HG03521 (cell line): ENCODE measurements at regions not wholly inside any gene's neighbourhood (a gene's known extent, or its start where the extent isn't known, plus 50 kb on each side); places are given as distances from the start of the nearest gene placed in this dataset.
"Not testable (repeated sequence)": the region's sequence is repeated elsewhere in the genome, so short reads cannot be mapped to it uniquely, and the experiment has no call there.

Experiments
- ATAC-seq: cut with Tn5 transposase; IDR thresholded peaks from one replicate; pipeline ENCODE4 v1.9.1; 2021; ENCODE audit warnings: mild to moderate bottlenecking, moderate library complexity; ENCODE audit not compliant: unreplicated experiment

DNA sequence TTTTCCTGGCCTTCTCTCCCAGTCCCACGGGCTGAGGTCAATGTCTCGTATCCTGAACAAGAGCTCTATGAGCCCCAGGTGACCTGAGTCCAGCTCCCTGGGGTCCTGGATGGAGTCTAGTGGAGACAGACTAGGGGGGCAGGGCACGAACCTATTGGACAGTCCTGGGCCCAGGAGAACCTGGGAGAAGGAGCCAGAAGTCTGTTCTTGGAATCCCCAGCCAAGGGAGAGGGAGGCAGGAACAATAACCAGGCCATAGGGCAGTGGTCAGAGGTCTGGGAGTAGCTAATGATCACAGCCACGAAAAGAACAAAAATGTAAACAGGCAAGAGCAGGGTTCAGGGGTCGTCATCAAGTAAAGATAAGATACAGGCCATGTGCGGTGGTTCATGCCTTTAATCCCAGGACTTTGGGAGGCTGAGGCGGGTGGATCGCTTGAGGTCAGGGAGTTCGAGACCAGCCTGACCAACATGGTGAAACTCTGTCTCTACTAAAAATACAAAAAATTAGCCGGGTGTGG, 60.8 kb downstream of the COPRS start:
- ATAC-seq: no peak

DNA sequence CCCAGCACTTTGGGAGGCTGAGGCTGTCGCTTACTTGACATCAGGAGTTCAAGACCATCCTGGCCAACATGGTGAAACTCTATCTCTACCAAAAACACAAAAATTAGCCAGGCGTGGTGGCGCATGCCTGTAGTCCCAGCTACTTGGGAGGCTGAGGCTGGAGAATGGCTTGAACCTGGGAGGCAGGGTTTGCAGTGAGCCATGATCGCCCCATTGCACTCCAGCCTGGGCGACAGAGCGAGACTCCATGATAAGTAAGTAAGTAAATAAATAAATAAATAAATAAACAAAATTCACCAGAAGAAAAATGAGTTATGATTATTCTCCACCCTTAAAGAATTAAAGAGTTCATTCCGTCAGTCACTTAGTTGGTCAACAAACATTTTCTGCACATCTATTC, 63.1 kb downstream of the COPRS start:
- not testable (repeated sequence) for ATAC-seq

- no peak for ATAC-seq
Measured at GRCh38 chr17:31794111-31794510, 64.9 kb downstream of the COPRS start.

- ATAC-seq: not testable (repeated sequence)
Measured at GRCh38 chr17:31793634-31794033, 65.4 kb downstream of the COPRS start.

DNA sequence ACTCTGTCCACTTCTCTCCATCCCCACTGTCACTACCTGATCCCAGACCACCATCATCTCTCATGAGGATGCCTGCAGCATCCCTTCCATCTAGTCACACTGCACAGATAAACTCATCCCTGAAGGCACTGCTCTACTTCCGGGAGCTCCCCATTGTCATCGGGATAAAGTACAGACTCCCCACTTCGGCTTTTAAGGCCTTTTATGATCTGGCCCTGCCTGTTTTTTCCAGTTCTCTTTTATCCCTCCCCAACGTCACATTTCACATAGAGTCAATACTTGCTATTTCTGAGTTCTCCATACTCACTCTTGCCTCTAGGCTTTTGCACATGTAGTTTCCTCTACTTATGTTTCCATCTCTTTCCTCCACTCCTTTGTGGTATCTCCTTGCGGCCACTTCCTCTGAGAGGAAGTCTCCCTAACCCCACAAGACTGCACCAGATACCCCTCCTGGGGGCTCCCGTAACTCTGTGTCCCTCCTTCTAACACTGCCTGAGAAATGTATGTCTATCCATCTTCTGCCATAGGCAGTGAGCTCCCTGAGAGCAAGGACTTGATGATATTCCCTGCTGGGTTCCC, 66.9 kb downstream of the COPRS start:
- ATAC-seq: no peak

DNA sequence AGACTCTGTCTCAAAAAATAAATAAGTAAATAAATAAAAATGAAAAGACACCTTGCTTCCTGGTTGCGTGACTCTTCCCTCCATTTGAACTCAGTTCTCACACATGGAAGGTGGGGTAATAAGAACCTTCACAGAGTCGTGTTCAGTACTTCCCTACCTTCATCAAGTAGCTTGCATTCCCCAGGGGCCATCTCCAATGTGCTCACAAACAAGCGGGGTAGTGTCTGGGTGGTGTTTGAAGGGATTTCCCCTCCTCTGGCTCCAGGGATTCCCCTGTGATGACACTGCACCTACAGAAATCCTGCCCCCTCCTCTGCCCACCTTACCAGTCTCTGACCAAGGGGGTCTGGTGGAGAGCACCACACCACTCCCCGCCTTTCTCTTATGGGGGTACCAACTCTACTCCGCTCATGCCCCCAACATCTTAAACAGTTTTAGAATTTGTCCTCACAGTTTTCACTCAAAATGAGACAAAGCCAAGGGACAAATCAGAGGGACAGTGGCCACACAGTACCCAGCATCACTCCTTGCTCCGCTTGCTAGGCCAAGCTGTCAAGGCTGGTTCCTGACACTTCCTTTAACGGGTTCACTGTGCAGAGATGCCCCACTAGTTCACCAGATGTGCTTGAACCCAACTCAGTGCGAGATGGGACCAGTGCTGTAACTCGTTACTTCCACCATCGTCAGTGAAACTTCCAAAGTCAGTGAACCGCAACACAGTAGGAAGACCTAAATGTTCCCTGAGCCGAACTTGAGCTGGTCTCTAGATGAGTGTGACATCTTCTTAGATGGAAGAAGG, 69.1 kb downstream of the COPRS start:
- no peak for ATAC-seq

GRCh38 chr17:31788956-31789355, 70.1 kb downstream of the COPRS start:
- ATAC-seq: no peak

DNA sequence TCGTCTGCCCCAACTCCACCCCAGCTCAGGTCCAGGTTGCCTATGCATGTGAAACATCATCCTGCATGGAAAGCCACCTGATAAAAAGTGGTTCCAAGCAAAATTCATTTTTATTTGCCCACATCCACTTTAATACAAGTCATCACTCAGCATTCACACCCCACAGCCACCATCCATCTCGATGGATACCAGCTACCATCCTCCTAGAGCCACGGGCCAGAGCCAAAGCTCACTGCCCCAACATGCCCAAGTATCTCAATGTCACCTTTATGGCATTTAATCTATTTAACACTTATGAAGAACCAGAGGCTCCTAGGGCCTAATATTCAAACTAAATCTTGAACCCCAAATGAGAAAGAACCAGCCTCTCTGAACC, 70.5 kb downstream of the COPRS start:
- ATAC-seq: no peak

GRCh38 chr17:31787857-31788570, 71.0 kb downstream of the COPRS start:
- ATAC-seq: no peak

DNA sequence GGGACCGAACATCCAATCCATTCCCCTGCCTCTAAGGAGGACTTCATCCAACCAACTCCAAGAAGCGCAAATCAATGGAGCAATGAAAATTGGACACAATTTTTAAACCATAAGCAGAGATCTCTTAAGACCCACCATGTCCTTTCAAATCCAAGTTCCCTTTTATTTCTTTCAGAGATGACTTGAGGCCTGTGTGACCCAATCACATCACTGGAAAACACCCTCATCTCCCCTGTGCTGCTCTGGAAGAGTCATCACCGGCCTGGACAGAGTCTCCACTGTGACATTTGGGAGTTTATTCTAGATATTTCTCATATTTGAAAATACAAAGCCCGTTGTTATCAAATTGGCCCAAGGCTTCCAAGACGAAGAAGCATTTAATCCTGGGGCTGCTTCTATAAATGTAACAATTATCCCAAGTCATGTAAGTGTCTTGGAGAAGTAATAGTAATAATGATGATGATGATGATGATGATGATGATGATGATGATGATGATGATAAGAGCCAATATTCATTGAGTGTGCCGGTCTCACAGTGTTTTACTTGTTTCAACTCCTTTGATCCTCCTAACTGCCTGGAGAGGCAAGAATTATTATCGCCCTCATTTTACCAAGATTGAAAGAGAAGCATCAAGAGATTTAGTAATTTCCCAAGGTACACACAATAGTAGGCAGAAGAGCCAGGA, 72.1 kb downstream of the COPRS start:
- no peak for ATAC-seq

DNA sequence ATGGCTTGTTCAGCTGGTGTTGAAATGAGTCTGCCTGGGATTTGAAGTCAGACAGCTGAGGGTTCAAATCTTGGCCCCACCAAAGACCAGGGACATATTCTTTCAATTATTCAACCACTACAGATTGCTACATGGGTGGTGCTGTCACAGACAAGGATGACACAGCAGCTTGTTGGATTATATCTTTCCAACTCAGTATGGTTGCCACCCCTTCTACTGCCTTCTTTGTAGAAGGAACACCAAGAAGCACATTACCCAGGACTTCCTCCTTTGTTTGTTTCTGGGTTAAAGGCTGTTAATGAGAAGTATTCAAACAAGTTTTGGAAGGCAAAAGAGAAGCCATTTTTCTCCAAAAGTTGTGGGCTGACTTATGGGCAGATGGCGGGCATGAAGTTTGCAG, 78.6 kb downstream of the COPRS start:
- no peak for ATAC-seq

- ATAC-seq: no peak
Measured at GRCh38 chr17:31778523-31778922, 80.5 kb downstream of the COPRS start.

GRCh38 chr17:31771328-31771727, 87.7 kb downstream of the COPRS start:
- ATAC-seq: not testable (repeated sequence)

DNA sequence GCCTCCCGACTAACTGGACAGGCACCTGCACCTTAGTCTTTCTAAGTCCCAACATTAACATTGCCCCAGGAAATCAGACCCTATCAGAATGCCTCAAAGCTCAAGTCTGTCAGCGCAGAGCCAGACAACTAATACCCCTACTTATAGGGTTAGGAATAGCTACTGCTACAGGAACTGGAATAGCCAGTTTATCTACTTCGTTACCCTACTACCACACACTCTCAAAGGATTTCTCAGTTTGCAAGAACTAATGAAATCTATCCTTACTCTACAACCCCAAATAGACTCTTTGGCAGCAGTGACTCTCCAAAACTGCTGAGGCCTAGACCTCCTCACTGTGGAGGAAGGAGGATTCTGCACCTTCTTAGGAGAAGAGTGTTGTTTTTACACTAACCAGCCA, 88.5 kb downstream of the COPRS start:
- not testable (repeated sequence) for ATAC-seq

DNA sequence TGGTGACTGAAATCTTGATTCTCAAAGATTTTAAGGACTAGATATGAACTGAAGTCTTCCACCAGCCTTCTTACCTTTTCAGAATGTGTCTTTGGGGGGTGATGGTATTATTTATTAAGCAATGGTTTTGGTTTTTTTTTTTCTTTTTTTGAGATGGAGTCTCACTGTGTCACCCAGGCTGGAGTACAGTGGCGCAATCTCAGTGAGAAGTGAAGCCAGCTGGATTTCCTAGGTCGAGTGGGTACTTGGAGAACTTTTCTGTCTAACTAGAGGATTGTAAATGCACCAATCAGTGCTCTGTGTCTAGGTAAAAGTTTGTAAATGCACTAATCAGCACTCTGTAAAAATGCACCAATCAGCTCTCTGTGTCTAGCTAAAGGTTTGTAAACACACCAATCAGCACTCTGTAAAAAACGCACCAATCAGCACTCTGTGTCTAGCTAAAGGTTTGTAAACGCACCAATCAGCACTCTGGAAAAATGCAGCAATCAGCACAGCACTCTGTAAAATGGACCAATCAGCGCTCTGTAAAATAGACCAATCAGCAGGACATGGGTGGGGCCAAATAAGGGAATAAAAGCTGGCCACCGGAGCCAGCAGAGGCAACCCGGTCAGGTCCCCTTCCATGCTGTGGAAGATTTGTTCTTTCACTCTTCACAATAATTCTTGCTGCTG, 97.1 kb downstream of the COPRS start:
- ATAC-seq: not testable (repeated sequence)

DNA sequence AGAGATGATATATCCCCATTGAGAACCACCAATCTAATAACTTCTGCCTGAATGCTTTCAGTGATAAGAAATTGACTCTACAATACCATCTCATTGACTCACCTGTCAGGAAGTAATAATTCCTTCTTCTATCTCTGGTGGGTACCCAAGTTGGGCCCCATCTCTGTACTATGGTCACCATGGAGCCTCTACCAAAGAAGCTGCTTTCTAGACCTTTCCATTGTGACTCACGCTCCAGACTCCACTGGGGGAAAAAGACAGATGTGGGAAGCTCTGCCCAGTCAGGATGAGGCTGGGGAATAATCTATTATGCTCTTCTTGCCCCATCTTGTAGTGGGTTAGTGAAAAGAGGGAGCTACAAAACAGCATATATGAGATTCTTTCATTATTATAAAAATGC, 100.4 kb downstream of the COPRS start:
- ATAC-seq: no peak

DNA sequence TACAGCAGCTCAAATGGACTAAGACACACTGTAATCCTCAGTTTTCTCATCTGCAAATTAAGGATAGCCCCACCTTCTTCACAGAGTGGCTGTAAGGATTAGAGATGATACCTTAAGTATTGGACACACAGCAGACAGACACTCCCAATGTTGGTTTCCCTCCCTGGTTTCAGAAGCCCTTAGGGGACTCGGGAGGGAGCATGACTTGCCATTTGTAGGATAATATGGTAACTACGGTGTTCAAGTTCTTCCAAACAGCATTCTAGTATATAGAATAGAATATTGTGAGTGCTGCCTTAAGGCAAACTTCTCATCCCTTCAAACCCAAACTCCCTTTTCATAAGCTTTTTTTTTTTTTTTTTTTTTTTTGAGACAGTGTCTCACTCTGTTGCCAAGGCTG, 101.9 kb downstream of the COPRS start:
- no peak for ATAC-seq

- no peak for ATAC-seq
Measured at GRCh38 chr17:31754239-31754945, 104.7 kb downstream of the COPRS start.

GRCh38 chr17:31753011-31753410, 106.0 kb downstream of the COPRS start:
- ATAC-seq: no peak

DNA sequence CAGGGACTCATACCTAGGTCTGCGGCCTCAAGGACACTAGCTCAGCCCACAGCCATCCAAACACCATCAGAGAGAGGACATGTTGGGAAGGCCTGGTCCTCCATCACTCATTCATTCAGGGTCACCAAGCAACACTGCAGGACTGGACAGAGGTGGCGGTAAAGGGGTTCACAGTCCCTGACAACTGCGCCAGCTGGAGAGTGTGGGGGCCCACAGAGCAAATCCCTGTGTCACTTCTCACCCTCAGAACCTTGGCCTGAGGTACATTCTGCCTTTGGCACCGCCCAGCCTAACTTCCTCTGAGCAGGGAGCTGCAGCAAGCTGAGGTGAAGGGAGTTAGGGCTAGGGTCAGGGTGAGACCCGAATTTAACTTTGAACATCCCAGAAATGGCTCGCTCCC, 106.5 kb downstream of the COPRS start:
- ATAC-seq: no peak
